Mucosa of gallbladder (tissue), 1 donor: ENCODE measurements at regions not wholly inside any gene's neighbourhood (a gene's known extent, or its start where the extent isn't known, plus 50 kb on each side); places are given as distances from the start of the nearest gene placed in this dataset.

Experiments
- DNase-seq: peaks from one replicate; pipeline ENCODE4 v3.0.0-alpha.2; 2020; ENCODE audit warnings: low spot score
- donor health status: DM: no; HTN: no; CAD: no.

DNA sequence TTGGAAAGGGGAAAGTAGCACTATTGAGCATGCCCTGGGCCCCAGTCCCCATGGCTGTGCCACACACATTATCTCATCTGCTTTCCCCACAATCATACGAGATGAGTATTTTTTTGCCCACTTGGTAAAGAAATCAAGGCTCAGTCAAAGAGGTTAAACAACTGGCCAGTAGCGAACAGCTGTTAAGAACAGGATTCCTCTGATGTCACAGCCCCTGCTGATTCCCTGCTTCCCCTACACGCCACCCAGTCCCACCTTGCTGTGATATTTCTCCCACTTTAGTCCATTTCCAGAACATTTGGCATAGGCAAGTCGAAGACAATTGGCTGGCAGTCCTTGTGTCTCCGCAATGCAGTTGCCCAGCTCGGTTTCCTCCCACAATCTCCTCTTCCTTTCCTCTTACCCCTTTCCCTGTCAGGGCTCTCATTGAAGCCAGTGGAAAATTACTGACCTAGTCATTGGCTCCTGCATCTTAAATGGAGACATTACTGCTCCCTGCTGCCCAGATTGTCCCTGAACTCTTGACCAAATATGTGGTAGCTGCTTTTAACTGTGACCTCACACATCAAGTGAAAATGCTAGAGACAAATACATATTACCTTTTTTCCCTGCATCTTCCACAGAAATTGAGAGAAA, 56.5 kb upstream of the EEPD1 start:
- DNase-seq = no peak

DNA sequence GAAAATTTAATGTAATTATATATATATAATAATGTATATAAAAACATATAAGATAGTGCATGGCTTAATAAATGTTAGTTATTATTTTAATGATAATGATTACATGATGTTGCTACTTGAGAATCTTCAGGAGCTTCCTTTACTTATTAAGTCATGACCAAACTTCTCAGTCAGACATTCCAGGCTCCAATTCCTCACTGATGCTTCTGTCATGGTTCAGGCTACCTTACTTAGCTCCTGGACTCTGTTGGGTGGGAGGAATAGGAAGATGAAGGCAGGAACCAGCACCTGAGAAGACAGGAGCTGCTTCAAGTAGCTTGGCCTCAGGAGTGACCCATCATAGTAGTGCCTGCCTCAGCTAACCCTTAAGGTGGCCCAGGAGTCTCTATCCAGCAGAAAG, 55.0 kb upstream of the EEPD1 start:
- no peak for DNase-seq

DNA sequence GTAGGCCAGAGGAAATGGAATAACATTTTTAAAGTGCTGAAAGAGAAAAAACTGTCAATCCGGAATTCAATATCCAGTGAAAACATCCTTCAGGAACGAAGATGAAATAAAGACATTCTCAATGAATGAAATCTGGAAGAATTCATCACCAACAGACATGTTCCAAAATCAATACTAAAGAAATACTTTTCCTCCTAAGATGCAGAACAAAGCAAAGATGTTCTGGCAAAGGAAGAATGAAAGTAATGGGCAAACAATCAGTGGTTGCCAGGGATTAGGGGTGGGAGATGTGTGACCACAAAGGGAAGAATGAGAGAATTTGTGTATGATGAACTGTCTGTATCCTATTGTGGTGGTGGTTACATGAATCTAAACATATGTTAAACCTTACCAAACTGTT, 52.8 kb upstream of the EEPD1 start:
- DNase-seq = no peak

DNA sequence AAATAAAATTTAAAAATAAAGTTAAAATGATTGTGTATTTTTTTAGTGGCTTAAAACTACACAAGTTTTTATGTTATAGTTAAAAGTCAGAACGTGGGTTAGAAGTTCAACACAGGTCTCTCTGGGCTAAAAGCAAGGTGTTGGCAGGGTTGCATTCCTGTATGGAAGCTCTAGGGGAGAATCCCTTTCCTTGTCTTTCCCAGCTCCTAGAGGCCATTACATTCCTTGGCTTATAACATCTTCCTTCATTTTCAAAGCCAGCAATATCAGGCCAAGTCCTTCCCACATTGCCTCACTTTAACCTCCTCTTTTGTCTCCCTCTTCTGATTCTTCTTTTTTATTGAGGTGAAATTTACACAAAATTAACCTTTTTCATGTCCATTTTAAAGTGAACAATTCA, 52.4 kb upstream of the EEPD1 start:
- no peak for DNase-seq
